Esophagus muscularis mucosa (tissue), 4 donors: ENCODE measurements at regions not wholly inside any gene's neighbourhood (a gene's known extent, or its start where the extent isn't known, plus 50 kb on each side); places are given as distances from the start of the nearest gene placed in this dataset.

Experiments
- EP300 ChIP-seq: sonication (generic); formaldehyde crosslinking; IDR thresholded peaks from one replicate; pipeline ENCODE4 v1.6.1; 2017; ENCODE audit warnings: antibody characterized with exemption
- POLR2A ChIP-seq: fragments of 450-650 bp; IDR thresholded peaks from one replicate; pipeline ENCODE4 v1.6.1; 2017; ENCODE audit warnings: antibody characterized with exemption, moderate library complexity, mild to moderate bottlenecking, low read depth
- TF ChIP-seq, protein P1 (sequence below), 3 experiments: fragments of 200-600 bp in 2 of 3; fragments of 450-650 bp in 1 of 3; sonication (generic) in 2 of 3; IDR thresholded peaks; one replicate each; pipeline ENCODE4 v1.5.1; 2017 to 2019; ENCODE audit warnings: antibody characterized with exemption in 3 of 3, mild to moderate bottlenecking in 2 of 3, moderate library complexity in 1 of 3

DNA sequence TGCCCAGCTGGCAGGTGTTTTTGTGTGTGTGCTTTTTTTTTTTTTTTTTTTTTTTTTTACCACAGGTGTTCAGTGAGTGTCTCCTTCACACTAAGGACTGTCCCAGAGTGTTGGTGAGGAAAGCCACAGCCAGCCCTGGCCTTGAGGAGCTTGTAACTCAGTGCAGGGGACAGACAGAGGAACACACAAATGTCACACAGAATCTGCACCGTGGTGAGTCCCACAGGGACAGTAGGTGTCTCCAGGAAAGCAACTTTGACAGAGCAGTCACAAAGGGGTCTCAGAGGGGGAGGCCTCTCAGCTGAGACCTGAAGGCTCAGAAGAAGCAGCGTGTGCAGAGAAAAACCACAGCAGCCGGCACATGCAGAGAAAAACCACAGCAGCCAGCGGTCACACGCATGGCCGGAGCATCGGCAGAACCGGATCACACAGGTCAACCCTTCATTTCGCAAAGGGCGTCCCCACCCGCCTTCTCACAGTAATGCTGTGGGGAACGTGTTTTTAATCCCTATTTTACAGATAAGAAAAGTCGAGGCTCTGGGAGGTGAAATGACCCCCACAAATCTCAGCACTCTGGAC is 101.7 kb upstream of the PRR5 start:
- TF ChIP-seq, protein P1, sequence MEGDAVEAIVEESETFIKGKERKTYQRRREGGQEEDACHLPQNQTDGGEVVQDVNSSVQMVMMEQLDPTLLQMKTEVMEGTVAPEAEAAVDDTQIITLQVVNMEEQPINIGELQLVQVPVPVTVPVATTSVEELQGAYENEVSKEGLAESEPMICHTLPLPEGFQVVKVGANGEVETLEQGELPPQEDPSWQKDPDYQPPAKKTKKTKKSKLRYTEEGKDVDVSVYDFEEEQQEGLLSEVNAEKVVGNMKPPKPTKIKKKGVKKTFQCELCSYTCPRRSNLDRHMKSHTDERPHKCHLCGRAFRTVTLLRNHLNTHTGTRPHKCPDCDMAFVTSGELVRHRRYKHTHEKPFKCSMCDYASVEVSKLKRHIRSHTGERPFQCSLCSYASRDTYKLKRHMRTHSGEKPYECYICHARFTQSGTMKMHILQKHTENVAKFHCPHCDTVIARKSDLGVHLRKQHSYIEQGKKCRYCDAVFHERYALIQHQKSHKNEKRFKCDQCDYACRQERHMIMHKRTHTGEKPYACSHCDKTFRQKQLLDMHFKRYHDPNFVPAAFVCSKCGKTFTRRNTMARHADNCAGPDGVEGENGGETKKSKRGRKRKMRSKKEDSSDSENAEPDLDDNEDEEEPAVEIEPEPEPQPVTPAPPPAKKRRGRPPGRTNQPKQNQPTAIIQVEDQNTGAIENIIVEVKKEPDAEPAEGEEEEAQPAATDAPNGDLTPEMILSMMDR (IDR thresholded peaks at IDR 0.05): no peak
- TF ChIP-seq POLR2A (no peak), EP300 (no peak)
